NCI-H128 (cell line): ENCODE measurements at regions not wholly inside any gene's neighbourhood (a gene's known extent, or its start where the extent isn't known, plus 50 kb on each side); places are given as distances from the start of the nearest gene placed in this dataset.

Source experiments
- DNase-seq: peaks from one replicate; lab custom pipeline; 2025; ENCODE audit not compliant: unreplicated experiment; lab: John Stamatoyannopoulos, UW

DNA sequence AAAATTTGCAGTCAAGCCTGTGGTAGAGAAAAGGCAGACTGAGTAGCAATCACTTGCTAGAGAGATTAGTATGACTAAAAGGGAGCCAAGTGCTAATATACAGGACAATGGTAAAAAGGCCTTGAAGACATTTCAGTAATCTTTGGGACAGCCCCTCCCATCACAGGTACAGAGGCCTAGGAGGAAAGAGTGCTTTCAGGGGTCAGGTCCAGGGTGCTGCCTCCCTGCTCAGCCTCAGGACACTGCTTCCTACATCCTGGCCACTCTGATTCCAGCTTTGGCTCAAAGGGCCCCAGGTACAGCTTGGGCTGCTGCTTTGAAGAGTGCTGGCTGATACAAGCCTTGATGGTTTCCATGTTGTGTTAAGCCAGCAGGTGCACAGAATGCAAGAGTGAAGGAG is 543.5 kb downstream of the MMUT start:
- DNase-seq = no peak

DNA sequence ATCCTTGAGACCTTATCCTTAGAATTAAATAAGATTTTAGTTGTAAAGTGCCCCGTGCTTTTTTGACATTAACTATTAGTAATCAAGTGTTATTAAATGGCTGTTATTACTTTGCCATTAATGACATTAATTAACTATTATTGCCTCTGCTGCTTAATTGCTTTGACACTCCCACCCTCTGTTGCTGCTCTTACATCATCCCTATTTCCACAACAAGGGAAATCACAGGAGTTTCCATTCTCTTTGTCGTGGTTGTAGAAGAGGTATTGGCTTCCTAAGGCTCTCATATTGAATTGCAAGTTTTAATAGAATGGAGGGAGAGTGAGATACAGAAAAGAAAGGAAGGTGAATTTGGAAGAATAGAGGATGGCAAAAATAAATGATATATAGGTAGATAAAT is 545.8 kb downstream of the MMUT start:
- no peak for DNase-seq

DNA sequence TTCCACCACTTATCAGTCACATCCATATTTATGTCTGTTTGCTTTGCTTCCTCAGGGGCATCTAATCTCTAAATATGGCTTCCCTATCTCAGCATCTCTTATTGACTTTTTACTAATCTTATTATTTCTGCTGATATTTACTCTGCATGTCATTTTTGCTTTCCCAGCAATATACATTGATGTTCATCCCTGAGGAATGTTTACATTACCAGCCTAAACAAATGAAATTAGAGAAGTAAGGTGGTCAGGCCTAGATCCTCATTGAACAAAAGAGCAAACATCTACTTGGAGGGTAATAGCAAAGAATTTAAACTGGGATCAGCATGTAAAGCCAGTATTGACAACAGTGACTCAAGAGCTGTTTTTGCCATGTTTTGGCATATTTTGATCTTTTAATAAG is 546.4 kb downstream of the MMUT start:
- no peak for DNase-seq

- DNase-seq = no peak
Observed at GRCh38 chr6:48915591-48915990, 547.5 kb downstream of the MMUT start.

GRCh38 chr6:48912503-48912902 is 550.5 kb downstream of the MMUT start:
- no peak for DNase-seq

DNA sequence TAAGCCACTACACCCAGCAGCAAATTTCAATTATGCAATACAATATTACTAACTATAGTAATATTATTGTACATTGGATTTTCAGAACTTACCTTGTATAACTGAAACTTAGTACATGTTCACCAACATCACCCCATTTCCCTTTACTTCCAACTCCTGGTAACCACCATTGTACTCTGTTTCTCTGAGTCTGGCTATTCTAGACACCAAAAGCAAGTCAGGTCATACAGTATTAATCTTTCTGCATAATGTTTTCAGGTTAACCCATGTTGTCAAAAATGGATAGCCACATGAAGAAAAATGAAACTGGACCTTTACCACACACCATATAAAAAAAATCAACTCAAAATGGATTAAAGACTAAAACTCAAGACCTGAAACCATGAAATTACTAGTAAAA is 558.2 kb downstream of the MMUT start:
- DNase-seq = no peak

GRCh38 chr6:48894469-48894868 is 568.6 kb downstream of the MMUT start:
- no peak for DNase-seq

DNA sequence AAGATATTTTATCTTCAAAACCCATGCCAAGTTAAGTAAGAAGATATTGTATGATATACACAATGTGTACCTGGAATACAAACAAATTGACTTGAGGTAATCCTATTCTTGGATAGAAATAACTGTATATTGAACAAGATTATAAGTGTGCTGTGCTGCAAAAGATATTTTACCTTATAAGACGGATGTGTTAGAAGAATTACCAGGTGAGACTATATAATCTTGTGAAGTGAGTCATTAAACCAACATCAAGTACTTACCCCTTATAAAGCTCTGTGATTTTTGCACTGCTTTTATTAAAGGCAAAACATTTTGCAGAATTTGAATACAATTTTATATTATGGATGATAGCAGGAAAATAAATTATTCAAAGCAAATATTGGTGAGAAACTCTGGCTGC is 570.0 kb downstream of the MMUT start:
- no peak for DNase-seq

GRCh38 chr6:48891308-48891707 is 571.7 kb downstream of the MMUT start:
- DNase-seq = no peak

GRCh38 chr6:48889429-48889828 is 573.6 kb downstream of the MMUT start:
- no peak for DNase-seq

- no peak for DNase-seq
Observed at GRCh38 chr6:48883116-48883515, 579.9 kb downstream of the MMUT start.

DNA sequence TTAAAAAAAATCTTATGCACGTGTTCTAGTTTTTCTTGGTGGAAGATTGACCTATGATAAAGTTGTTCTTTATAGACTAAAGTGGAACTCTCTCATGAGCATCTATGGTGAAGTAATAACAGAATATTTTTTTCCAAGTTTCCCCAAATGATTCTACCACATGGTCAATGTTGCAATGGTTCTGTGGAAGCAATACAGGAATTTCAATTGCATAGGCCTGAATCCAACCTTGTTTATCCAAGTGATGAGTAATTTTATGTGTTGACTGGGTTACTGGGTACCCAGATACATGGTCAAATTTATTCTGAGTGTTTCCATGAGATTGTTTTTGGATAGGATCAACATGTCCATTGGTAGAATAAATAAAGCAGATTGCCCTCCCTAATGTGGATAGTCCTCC is 581.5 kb downstream of the MMUT start:
- DNase-seq = no peak

DNA sequence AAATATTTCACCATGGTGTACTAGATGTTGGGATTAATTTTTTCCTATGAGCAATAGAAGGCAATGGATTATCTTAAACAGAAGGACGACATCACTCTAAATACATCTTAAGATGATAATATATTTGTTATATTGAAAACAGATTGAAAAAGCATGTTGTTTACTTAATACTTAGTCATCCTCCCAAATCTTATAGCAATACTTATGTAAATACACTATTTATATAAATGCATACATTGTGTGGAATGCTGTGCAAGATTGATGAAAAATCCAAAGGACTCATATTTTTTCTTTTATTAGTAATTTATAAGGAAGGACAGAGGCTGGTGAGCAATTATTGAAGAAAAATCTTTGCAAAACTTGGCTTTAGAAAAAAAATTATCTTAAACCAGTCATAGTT is 593.5 kb downstream of the MMUT start:
- no peak for DNase-seq

DNA sequence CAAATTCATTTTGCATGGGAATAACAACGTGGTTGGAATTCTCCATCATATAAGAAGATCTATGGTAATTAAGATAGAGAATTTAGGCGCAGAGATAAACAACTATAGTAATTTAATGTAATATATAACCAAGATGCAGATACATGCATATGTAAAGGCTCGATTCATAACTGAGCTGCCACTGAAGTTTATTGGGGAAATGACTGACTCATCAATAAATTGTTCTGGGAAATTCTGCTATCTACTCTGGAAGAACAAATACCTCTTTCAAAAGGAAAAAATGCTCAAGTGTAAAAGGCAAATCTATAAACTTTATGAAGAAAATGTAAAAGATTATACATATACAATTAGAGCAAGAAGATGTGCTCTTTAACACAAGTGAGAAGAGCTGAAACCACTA is 596.4 kb downstream of the MMUT start:
- no peak for DNase-seq

DNA sequence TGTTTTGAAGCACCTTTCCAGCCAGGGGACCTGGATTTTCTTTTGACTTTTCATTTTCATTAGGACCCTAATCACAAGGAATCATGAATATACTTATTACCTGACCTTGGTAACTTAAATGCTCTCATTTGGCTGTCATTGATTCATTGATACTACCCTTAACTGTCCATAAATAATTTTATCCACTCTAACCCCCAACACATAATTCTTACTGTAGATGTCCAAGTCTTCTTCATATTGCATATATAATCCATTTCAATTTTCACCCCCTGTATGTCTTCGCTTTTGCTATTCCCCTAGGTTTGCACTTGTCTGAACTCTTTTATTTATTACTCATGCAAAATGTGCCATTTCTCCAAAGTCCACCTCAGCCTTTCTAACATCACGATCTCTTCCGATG is 602.9 kb downstream of the MMUT start:
- no peak for DNase-seq

- no peak for DNase-seq
Observed at GRCh38 chr6:48859562-48860123, 603.4 kb downstream of the MMUT start.

- no peak for DNase-seq
Observed at GRCh38 chr6:48845219-48845618, 617.8 kb downstream of the MMUT start.

- DNase-seq = no peak
Observed at GRCh38 chr6:48844696-48845095, 618.4 kb downstream of the MMUT start.

- DNase-seq = no peak
Observed at GRCh38 chr6:48840896-48841295, 622.2 kb downstream of the MMUT start.

GRCh38 chr6:48839206-48839605 is 623.8 kb downstream of the MMUT start:
- DNase-seq = no peak

- DNase-seq = no peak
Observed at GRCh38 chr6:48837744-48838143, 625.3 kb downstream of the MMUT start.

DNA sequence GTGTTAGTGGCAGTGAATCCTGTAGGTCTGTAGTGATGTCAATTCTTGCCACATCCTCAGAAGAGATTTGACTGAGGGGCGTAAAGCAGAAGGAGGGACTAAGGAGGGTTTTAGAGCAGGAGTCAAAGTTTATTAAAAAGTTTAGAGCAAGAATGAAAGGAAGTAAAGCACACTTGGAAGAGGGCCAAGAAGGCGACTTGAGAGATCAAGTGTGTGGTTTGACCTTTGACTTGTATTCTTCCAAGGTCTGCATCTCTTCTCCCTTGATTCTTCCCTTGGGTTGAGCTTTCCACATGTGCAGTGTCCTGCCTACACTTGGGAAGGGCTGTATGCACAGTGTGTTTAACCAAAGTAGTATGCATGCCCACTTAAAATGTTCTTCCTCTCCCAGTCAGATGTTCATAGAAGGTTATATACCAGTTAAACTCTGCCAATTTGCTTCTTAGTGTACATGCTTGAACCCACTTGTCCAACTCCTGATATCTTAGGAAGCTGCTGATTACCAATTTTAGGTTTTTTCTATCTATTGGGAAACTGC is 627.6 kb downstream of the MMUT start:
- no peak for DNase-seq

DNA sequence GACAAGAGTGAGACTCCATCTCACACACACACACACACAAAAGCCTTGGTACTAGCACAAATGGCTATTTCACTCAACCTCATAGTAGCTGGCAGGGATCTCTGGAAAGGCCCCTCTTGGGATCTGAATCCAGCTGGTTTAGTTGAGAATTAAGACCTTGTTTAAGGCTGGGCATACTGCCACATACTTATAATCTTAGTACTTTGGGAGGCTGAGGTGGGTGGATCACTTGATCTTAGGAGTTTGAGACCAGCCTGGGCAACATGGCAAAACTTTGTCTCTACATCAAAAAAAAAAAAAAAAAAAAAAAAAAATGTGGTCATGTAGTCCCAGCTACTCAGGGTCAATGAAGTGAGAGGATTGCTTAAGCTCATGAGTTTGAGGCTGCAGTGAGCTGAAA is 628.3 kb downstream of the MMUT start:
- no peak for DNase-seq

- no peak for DNase-seq
Observed at GRCh38 chr6:48833916-48834315, 629.1 kb downstream of the MMUT start.
